Calu3 (cell line): ENCODE measurements at regions not wholly inside any gene's neighbourhood (a gene's known extent, or its start where the extent isn't known, plus 50 kb on each side); places are given as distances from the start of the nearest gene placed in this dataset.
"Not testable (repeated sequence)": the region's sequence is repeated elsewhere in the genome, so short reads cannot be mapped to it uniquely, and the experiment has no call there.

Experiments used
- BruUV-seq: library from RNA; stranded (reverse); fragments of 400-500 nt; replicated peaks from 2 replicates; lab custom pipeline; 2021; lab: Mats Ljungman, UMichigan
- CTCF ChIA-PET: fragments of 300-600 bp; sonication (Branson Sonifier 250); formaldehyde crosslinking; loops from one replicate; lab custom pipeline; 2022; ENCODE audit warnings: antibody characterized with exemption; lab: Charles Lee
- DNase-seq: peaks from one replicate; pipeline ENCODE4 v3.0.0; 2022
- H3K27ac Mint-ChIP-seq: one replicate; pipeline ENCODE4 v1.8.0; 2022; ENCODE audit warnings: mixed read lengths; ENCODE audit not compliant: unreplicated experiment
- H3K27me3 Mint-ChIP-seq: one replicate; pipeline ENCODE4 v1.8.0; 2022; ENCODE audit warnings: mixed read lengths; ENCODE audit not compliant: unreplicated experiment
- H3K36me3 Mint-ChIP-seq: one replicate; pipeline ENCODE4 v1.8.0; 2022; ENCODE audit warnings: mild to moderate bottlenecking, moderate library complexity, mixed read lengths; ENCODE audit not compliant: insufficient read depth, unreplicated experiment
- H3K4me1 Mint-ChIP-seq: one replicate; pipeline ENCODE4 v1.8.0; 2022; ENCODE audit warnings: mild to moderate bottlenecking, low read depth, mixed read lengths; ENCODE audit not compliant: unreplicated experiment
- H3K4me3 Mint-ChIP-seq: one replicate; pipeline ENCODE4 v1.8.0; 2022; ENCODE audit warnings: mild to moderate bottlenecking, low read depth, moderate library complexity, mixed read lengths; ENCODE audit not compliant: unreplicated experiment
- H3K9me3 Mint-ChIP-seq: one replicate; pipeline ENCODE4 v1.8.0; 2022; ENCODE audit warnings: low read depth, mixed read lengths; ENCODE audit not compliant: unreplicated experiment
- CTCF ChIP-seq: fragments of 200-600 bp; IDR thresholded peaks from one replicate; pipeline ENCODE4 v1.8.0; 2022; ENCODE audit warnings: antibody characterized with exemption; ENCODE audit not compliant: unreplicated experiment
- intact Hi-C: fragments of 100-400 bp; cut with micrococcal nuclease; formaldehyde crosslinking; loops from one replicate; pipeline ENCODE4 v1.10.0; 2022; ENCODE audit not compliant: unreplicated experiment

- CTCF ChIA-PET = no interaction called here
- intact Hi-C loops = no loop called here
- no peak for DNase-seq
- Mint-ChIP-seq H3K36me3 (no peaks in the 10 kb centered on the region), H3K27me3 (no peaks in the 10 kb centered on the region), H3K4me3 (no peak overlapping the region), H3K4me1 (no peaks in the 10 kb centered on the region), H3K9me3 (no peaks in the 10 kb centered on the region), H3K27ac (no peak overlapping the region)
- BruUV-seq = no TSS peak
- no peak for TF ChIP-seq CTCF
Measured at GRCh38 chr3:181487236-181487978, 224.3 kb upstream of the SOX2 start.

- intact Hi-C loops = no loop called here
- Mint-ChIP-seq H3K4me3 (no peak overlapping the region), H3K36me3 (no peaks in the 10 kb centered on the region), H3K9me3 (no peaks in the 10 kb centered on the region), H3K27me3 (no peaks in the 10 kb centered on the region), H3K4me1 (no peaks in the 10 kb centered on the region), H3K27ac (no peak overlapping the region)
- BruUV-seq = no TSS peak
- CTCF ChIA-PET = interaction anchor here (0.6 kb wide), 2 partner anchors 80 to 148 kb away, joined by 4 to 10 read pairs; no protein-coding TSS in a partner anchor
- no peak for DNase-seq
- TF ChIP-seq CTCF = no peak
Measured at GRCh38 chr3:181486141-181486885, 225.4 kb upstream of the SOX2 start.

GRCh38 chr3:181484026-181484425 lies 227.7 kb upstream of the SOX2 start:
- no TSS peak for BruUV-seq
- Mint-ChIP-seq H3K9me3 (peaks cover 4% of the 10 kb centered on the region), H3K36me3 (no peaks in the 10 kb centered on the region), H3K27me3 (no peaks in the 10 kb centered on the region), H3K4me1 (no peaks in the 10 kb centered on the region), H3K4me3 (no peak overlapping the region), H3K27ac (no peak overlapping the region)
- no peak for DNase-seq
- intact Hi-C loops = no loop called here
- CTCF ChIA-PET = no interaction called here
- TF ChIP-seq CTCF = no peak

- intact Hi-C loops, DNase-seq, CTCF ChIA-PET, H3K4me1 Mint-ChIP-seq, H3K27ac Mint-ChIP-seq, H3K36me3 Mint-ChIP-seq, H3K4me3 Mint-ChIP-seq, BruUV-seq: not testable (repeated sequence)
- H3K9me3 Mint-ChIP-seq = peaks cover 19% of the 10 kb centered on the region
- H3K27me3 Mint-ChIP-seq = peaks cover 16% of the 10 kb centered on the region
Measured at GRCh38 chr3:181475146-181475545, 236.6 kb upstream of the SOX2 start.
